ENCODE measurements at regions not wholly inside any gene's neighbourhood (a gene's known extent, or its start where the extent isn't known, plus 50 kb on each side); places are given as distances from the start of the nearest gene placed in this dataset.

GRCh38 chrX:1767026-1767425 is 152.2 kb downstream of the ASMT start:
- Histone ChIP-seq H3K27me3 (no peaks in the 10 kb centered on the region), H3K9me3 (peaks cover 9% of the 10 kb centered on the region in 2 donors), H3K4me3 (no peak overlapping the region), H3K36me3 (no peaks in the 10 kb centered on the region), H3K27ac (no peak overlapping the region), H3K4me1 (no peaks in the 10 kb centered on the region)
- TF ChIP-seq CTCF (IDR thresholded peaks at IDR 0.05) (no peak), POLR2A (IDR thresholded peaks at IDR 0.05) (no peak)
- no peak for DNase-seq (ENCODE audit: low spot score in 2 of 2)
- intact Hi-C loops (cut with DNase I; ENCODE audit: low total_unique reads): no loop called here

- TF ChIP-seq POLR2AphosphoS5 (IDR thresholded peaks at IDR 0.05) (no peak), POLR2A (IDR thresholded peaks at IDR 0.05) (no peak), CTCF (IDR thresholded peaks at IDR 0.05) (no peak)
- no peak overlapping the region for H3K27ac ChIP-seq
- no peaks in the 10 kb centered on the region for H3K27me3 ChIP-seq
- no peaks in the 10 kb centered on the region for H3K4me1 ChIP-seq
- H3K9me3 ChIP-seq: peaks cover 0 to 5% of the 10 kb centered on the region in 2 donors
- no peak overlapping the region for H3K4me3 ChIP-seq
- intact Hi-C loops (cut with DNase I; ENCODE audit: low total_unique reads): no loop called here
- H3K36me3 ChIP-seq: no peaks in the 10 kb centered on the region
- no peak for DNase-seq (ENCODE audit: low spot score in 2 of 2)
Measured at GRCh38 chrX:1778817-1779216, 164.0 kb downstream of the ASMT start.

DNA sequence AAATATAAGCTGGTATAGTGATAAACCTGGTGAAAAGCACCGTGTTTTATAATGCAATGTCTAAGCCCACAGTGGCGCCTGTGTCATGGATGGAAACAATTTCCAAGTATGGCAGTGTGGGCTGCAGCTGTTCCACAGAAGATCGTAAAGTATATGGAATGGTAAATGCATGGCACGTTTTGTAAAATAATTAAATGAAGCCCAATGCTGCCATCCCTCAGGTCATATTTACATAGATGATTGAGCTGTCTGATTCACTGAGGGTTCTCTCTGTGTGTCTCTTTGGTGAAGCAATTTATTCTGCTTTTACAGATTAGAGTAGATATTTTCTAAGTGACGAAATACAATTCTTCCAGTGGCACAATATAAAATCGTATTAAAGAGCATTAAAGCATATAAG is 164.8 kb downstream of the ASMT start:
- TF ChIP-seq POLR2A (IDR thresholded peaks at IDR 0.05) (no peak), CTCF (IDR thresholded peaks at IDR 0.05) (no peak), POLR2AphosphoS5 (IDR thresholded peaks at IDR 0.05) (no peak)
- intact Hi-C loops (cut with DNase I; ENCODE audit: low total_unique reads): no loop called here
- Histone ChIP-seq H3K4me1 (no peaks in the 10 kb centered on the region), H3K36me3 (no peaks in the 10 kb centered on the region), H3K27me3 (no peaks in the 10 kb centered on the region), H3K4me3 (no peak overlapping the region), H3K27ac (no peak overlapping the region), H3K9me3 (peaks cover 3% of the 10 kb centered on the region in 2 donors)
- DNase-seq (ENCODE audit: low spot score in 2 of 2): no peak

- H3K27ac ChIP-seq: no peak overlapping the region
- TF ChIP-seq POLR2AphosphoS5 (IDR thresholded peaks at IDR 0.05) (no peak), POLR2A (IDR thresholded peaks at IDR 0.05) (no peak), CTCF (IDR thresholded peaks at IDR 0.05) (no peak)
- H3K27me3 ChIP-seq: no peaks in the 10 kb centered on the region
- intact Hi-C loops (cut with DNase I; ENCODE audit: low total_unique reads): no loop called here
- H3K36me3 ChIP-seq: no peaks in the 10 kb centered on the region
- H3K4me3 ChIP-seq: no peak overlapping the region
- peaks cover 3 to 24% of the 10 kb centered on the region in 2 donors for H3K9me3 ChIP-seq
- no peaks in the 10 kb centered on the region for H3K4me1 ChIP-seq
- no peak for DNase-seq (ENCODE audit: low spot score in 2 of 2)
Measured at GRCh38 chrX:1781766-1782165, 166.9 kb downstream of the ASMT start.

- no peak overlapping the region for H3K4me3 ChIP-seq
- TF ChIP-seq CTCF (IDR thresholded peaks at IDR 0.05) (no peak), POLR2AphosphoS5 (IDR thresholded peaks at IDR 0.05) (no peak), POLR2A (IDR thresholded peaks at IDR 0.05) (no peak)
- H3K27me3 ChIP-seq: no peaks in the 10 kb centered on the region
- no peak overlapping the region for H3K27ac ChIP-seq
- H3K36me3 ChIP-seq: no peaks in the 10 kb centered on the region
- intact Hi-C loops (cut with DNase I; ENCODE audit: low total_unique reads): no loop called here
- peaks cover 12 to 25% of the 10 kb centered on the region in 2 donors for H3K9me3 ChIP-seq
- no peak for DNase-seq (ENCODE audit: low spot score in 2 of 2)
- H3K4me1 ChIP-seq: no peaks in the 10 kb centered on the region
Measured at GRCh38 chrX:1784773-1785172, 169.9 kb downstream of the ASMT start.
